PFSK-1 (cell line): ENCODE measurements at regions not wholly inside any gene's neighbourhood (a gene's known extent, or its start where the extent isn't known, plus 50 kb on each side); places are given as distances from the start of the nearest gene placed in this dataset.

Source experiments
- POLR2AphosphoS5 ChIP-seq: IDR thresholded peaks from 2 replicates; pipeline ENCODE4 v1.6.1; 2012; ENCODE audit warnings: low read depth, mild to moderate bottlenecking, control low read depth, low read length, moderate library complexity
- REST ChIP-seq, 2 experiments: IDR thresholded peaks; 2 replicates each; pipeline versions ENCODE4 v1.6.1 to v1.8.0; 2011 to 2012; ENCODE audit warnings: low read depth in 2 of 2, low read length in 2 of 2, control low read depth in 1 of 2, inconsistent platforms in 1 of 2, mild to moderate bottlenecking in 1 of 2, moderate library complexity in 1 of 2; ENCODE audit not compliant: insufficient read depth in 1 of 2
- SIN3A ChIP-seq: IDR thresholded peaks from 2 replicates; pipeline ENCODE4 v1.6.1; 2012; ENCODE audit warnings: mild to moderate bottlenecking, low read length, moderate library complexity, borderline replicate concordance; ENCODE audit not compliant: insufficient read depth
- TAF1 ChIP-seq: IDR thresholded peaks from 2 replicates; pipeline ENCODE4 v1.6.1; 2012; ENCODE audit warnings: low read length, control low read depth, borderline replicate concordance; ENCODE audit not compliant: insufficient read depth

DNA sequence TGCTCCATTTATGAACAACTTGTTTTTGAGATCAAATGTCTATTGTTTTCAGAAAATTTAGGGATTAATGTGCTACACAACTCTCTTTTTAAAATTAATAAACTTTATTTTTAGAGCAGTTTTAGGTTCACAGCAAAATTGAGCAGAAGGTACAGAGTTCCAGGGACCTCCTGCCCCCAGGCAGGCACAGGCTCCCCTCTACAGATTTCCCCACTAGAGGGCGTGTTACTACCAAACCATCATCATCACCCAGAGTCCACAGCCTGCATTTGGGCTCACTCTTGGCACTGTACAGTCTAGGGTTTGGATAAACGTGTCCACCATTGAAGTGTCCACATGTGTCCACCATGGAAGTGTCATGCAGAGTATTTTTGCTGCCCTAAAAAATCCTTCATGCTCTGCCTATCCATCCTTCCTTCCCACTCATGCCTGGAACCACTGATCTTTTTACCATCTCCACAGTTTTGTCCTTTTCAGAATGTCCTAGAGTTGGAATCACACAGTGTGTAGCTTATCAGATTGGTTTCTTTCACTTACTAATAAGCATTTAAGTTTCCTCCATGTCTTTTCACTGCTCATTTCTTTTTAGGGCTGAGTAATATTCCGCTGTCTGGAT lies 61.7 kb downstream of the MRPL36 start:
- no peak for TF ChIP-seq POLR2AphosphoS5
- TF ChIP-seq TAF1, result no peak
- no peak for TF ChIP-seq REST (IDR thresholded peaks at IDR 0.05; ENCODE audit: insufficient read depth in 1 of 2, low read depth in 2 of 2, low read length in 2 of 2)
- no peak for TF ChIP-seq SIN3A
